CD4-positive, alpha-beta T cell treated with Interleukin-2 at 100 ng/mL for 4 hours (primary cell): ENCODE measurements at regions not wholly inside any gene's neighbourhood (a gene's known extent, or its start where the extent isn't known, plus 50 kb on each side); places are given as distances from the start of the nearest gene placed in this dataset.

Source experiments
- DNase-seq: peaks from one replicate; pipeline ENCODE4 v3.0.0-alpha.2; 2020; ENCODE audit warnings: low spot score

DNA sequence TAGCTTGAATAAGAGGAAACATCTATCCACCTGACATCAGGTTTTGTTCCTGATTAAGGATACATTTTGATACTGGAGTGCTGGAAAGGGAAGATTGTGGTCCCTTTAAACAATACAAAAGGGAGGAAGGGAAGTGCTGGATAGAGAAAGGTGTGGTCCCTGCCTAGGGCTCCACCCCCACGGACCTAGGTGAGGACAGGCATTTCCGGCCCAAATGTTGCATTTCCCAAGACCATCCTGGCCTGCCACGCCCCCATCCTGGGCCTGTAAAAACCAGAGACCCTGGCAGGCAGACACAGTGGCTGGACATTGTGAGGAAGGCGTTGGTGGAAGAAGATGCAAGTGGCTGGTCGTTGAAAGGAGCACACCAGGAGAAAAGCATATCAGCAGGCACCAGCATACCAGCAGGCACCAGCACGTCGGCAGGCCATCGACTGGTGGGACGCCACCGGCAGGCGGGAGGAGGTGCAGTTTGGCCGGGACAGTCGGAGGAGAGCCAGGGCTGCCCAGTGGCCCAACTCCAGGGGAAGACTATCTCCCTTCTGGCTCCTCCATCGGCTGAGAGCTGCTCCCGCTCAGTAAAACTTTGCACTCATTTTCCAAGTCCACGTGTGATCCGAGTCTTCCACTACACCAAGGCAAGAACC lies 53.2 kb upstream of the AMN1 start:
- DNase-seq, result no peak

DNA sequence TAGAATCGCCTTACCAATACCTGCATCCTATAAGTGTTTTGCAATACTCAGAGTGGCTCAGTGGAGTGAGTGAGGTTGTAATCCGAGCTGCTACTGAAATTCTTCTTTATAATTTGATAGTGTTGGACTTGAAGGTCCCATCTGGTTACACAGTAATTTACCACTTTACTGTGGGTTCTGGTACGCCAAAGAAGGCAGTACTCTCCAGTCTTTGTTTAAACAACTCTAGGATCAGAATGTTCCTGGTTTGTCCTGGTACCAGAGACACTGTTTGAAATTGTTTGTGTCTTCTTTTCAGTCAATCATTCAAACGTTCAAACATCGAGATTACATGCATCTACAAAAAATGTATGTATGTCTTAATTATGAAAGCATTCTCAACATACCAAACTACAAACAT lies 51.3 kb upstream of the AMN1 start:
- no peak for DNase-seq

DNA sequence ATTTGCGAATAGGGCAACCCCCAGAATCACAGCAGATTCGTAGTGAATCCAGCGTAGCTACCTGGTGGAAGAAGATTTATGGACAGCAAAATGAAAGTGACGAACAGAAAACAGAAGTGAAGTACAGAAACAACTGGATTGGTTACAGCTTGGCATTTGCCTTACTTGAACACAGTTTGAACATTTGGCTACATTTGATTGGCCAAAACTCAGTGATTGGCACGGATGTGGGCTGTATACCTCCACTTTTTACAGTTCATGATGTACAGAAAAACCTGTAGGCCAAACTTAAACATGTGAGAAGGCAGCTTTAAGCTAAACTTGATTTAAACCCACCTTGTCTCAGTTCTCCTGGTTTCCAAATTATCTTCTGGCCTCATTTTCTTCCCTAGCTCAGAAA lies 49.9 kb upstream of the AMN1 start:
- no peak for DNase-seq
